HepG2 (cell line): ENCODE measurements at regions not wholly inside any gene's neighbourhood (a gene's known extent, or its start where the extent isn't known, plus 50 kb on each side); places are given as distances from the start of the nearest gene placed in this dataset.
A peak's percentile ranks its signal among the peaks of the same experiment; 100 is the strongest.

Source experiments
- ATAC-seq: fragments of 200-7000 bp; cut with Tn5 transposase; 3 replicates; pipeline ENCODE4 v1.9.1; 2020; ENCODE audit warnings: mild to moderate bottlenecking, moderate library complexity
- BruUV-seq: library from RNA; stranded (reverse); fragments of 400-500 nt; replicated peaks from 2 replicates; lab custom pipeline; 2021; lab: Mats Ljungman, UMichigan
- CTCF ChIA-PET: fragments of 300-600 bp; formaldehyde crosslinking; extraction: SDS; loops from one replicate; lab custom pipeline; 2021; ENCODE audit warnings: low total read pairs, inconsistent platforms, low intra/inter-chr PET ratio; lab: Yijun Ruan, JAX
- POLR2A ChIA-PET: fragments of 350-600 bp; sonication (Branson Sonifier 250); formaldehyde crosslinking; loops from one replicate; lab custom pipeline; 2020; ENCODE audit warnings: antibody characterized with exemption, inconsistent platforms; lab: Yijun Ruan, JAX
- DNase-seq: peaks from one replicate; pipeline ENCODE4 v3.0.0-alpha.2; 2015; ENCODE audit warnings: low spot score
- FAIRE-seq: peaks from 3 replicates; lab custom pipeline; 2011; peaks lifted over from hg19 to GRCh38; lab: Jason Lieb, UNC
- H2AFZ ChIP-seq: one replicate; pipeline ENCODE4 v1.6.1; 2011; ENCODE audit warnings: low read length, inconsistent platforms
- H3K27ac ChIP-seq: fragments of 300-600 bp; 3 replicates; pipeline ENCODE4 v1.8.0; 2011; ENCODE audit warnings: mixed run types, mild to moderate bottlenecking, mixed read lengths, low read length, inconsistent platforms; ENCODE audit not compliant: insufficient read depth; ENCODE audit errors: extremely low read length
- H3K27me3 ChIP-seq, 2 experiments: fragments of 200-600 bp in 1 of 2; 2 replicates in 1 of 2; 3 replicates in 1 of 2; pipeline versions ENCODE4 v1.6.0 to v1.8.0; 2011; ENCODE audit warnings: low read length in 2 of 2, mild to moderate bottlenecking in 2 of 2, moderate library complexity in 2 of 2, inconsistent platforms in 1 of 2; ENCODE audit not compliant: insufficient read depth in 2 of 2, control insufficient read depth in 1 of 2
- H3K36me3 ChIP-seq, 2 experiments: fragments of 200-600 bp in 1 of 2; replicated peaks in 1 of 2; 2 replicates in 1 of 2; 3 replicates in 1 of 2; pipeline versions ENCODE4 v1.5.1 to v1.8.0; 2011; ENCODE audit warnings: low read length in 2 of 2, inconsistent platforms in 1 of 2; ENCODE audit not compliant: insufficient read depth in 2 of 2, control insufficient read depth in 1 of 2
- H3K4me1 ChIP-seq: 2 replicates; pipeline ENCODE4 v1.5.1; 2012; ENCODE audit warnings: low read length, inconsistent platforms; ENCODE audit not compliant: insufficient read depth
- H3K4me2 ChIP-seq: 2 replicates; pipeline ENCODE4 v1.6.0; 2011; ENCODE audit warnings: low read depth, low read length, inconsistent platforms
- H3K4me3 ChIP-seq, 3 experiments: fragments of 200-600 bp in 1 of 3; sonication (generic), shearing (Covaris generic) in 1 of 3; replicated peaks in 1 of 3; 2 replicates each; pipeline ENCODE4 v1.5.1; 2011 to 2016; ENCODE audit warnings: low read length in 3 of 3, inconsistent platforms in 2 of 3, low read depth in 2 of 3, mild to moderate bottlenecking in 2 of 3, control low read depth in 1 of 3, mixed read lengths in 1 of 3; ENCODE audit not compliant: insufficient read depth in 1 of 3
- H3K79me2 ChIP-seq: one replicate; pipeline ENCODE4 v1.6.1; 2011; ENCODE audit warnings: low read length, inconsistent platforms; ENCODE audit not compliant: insufficient read depth
- H3K9ac ChIP-seq: 2 replicates; pipeline ENCODE4 v1.6.0; 2011; ENCODE audit warnings: mild to moderate bottlenecking, low read depth, low read length, inconsistent platforms; ENCODE audit not compliant: insufficient read depth
- H3K9me3 ChIP-seq: 2 replicates; pipeline ENCODE4 v1.5.1; 2012; ENCODE audit warnings: mild to moderate bottlenecking, low read length
- H4K20me1 ChIP-seq: 2 replicates; pipeline ENCODE4 v1.6.0; 2011; ENCODE audit warnings: inconsistent platforms, mild to moderate bottlenecking, low read length, moderate library complexity; ENCODE audit not compliant: insufficient read depth
- ELK4 ChIP-seq: sonication (generic); formaldehyde crosslinking; IDR thresholded peaks from 2 replicates; pipeline ENCODE4 v1.9.0; 2021; ENCODE audit warnings: missing genetic modification reagents, borderline replicate concordance
- FOXA1 ChIP-seq, 2 experiments: fragments of 450-650 bp in 1 of 2; sonication (generic) in 1 of 2; formaldehyde crosslinking in 1 of 2; IDR thresholded peaks; 2 replicates each; pipeline versions ENCODE4 v1.4.0 to v1.6.1; 2016 to 2020; ENCODE audit warnings: missing genetic modification reagents in 1 of 2
- KDM5B ChIP-seq: sonication (generic); formaldehyde crosslinking; IDR thresholded peaks from 2 replicates; pipeline ENCODE4 v1.4.0; 2020; ENCODE audit warnings: missing genetic modification reagents, mild to moderate bottlenecking, borderline replicate concordance
- REST ChIP-seq, 2 experiments: IDR thresholded peaks; 2 replicates each; pipeline ENCODE4 v1.6.1; 2011 to 2012; ENCODE audit warnings: low read length in 2 of 2, borderline replicate concordance in 1 of 2, low read depth in 1 of 2, mild to moderate bottlenecking in 1 of 2, moderate library complexity in 1 of 2
- SIX1 ChIP-seq: sonication (generic); formaldehyde crosslinking; IDR thresholded peaks from 2 replicates; pipeline ENCODE4 v1.4.0; 2020; ENCODE audit warnings: missing genetic modification reagents, borderline replicate concordance
- ZMYM4 ChIP-seq: sonication (generic); formaldehyde crosslinking; IDR thresholded peaks from 2 replicates; pipeline ENCODE4 v1.8.1; 2023; ENCODE audit warnings: mild to moderate bottlenecking, missing genetic modification reagents
- ZNF547 ChIP-seq: sonication (generic); formaldehyde crosslinking; IDR thresholded peaks from 2 replicates; pipeline ENCODE4 v1.5.1; 2020; ENCODE audit warnings: mild to moderate bottlenecking, missing genetic modification reagents
- ZNF556 ChIP-seq: sonication (generic); formaldehyde crosslinking; IDR thresholded peaks from 2 replicates; pipeline ENCODE4 v1.4.0; 2020; ENCODE audit warnings: mild to moderate bottlenecking, missing genetic modification reagents, borderline replicate concordance
- ZNF562 ChIP-seq: sonication (generic); formaldehyde crosslinking; IDR thresholded peaks from 2 replicates; pipeline ENCODE4 v1.8.0; 2022; ENCODE audit warnings: missing genetic modification reagents, borderline replicate concordance
- ZNF691 ChIP-seq: sonication (generic); formaldehyde crosslinking; IDR thresholded peaks from 2 replicates; pipeline ENCODE4 v1.4.0; 2020; ENCODE audit warnings: missing genetic modification reagents, low read depth, mild to moderate bottlenecking, borderline replicate concordance
- ZNF710 ChIP-seq: sonication (generic); formaldehyde crosslinking; IDR thresholded peaks from 2 replicates; pipeline ENCODE4 v1.5.0; 2020; ENCODE audit warnings: mild to moderate bottlenecking, missing genetic modification reagents, borderline replicate concordance
- whole genome bisulfite sequencing: methylation state at CpG from one replicate; pipeline ENCODE4 v1.1.6; 2017; ENCODE audit warnings: low lambda C conversion rate; 5-methylcytosine and 5-hydroxymethylcytosine counted together
- in situ Hi-C: cut with HindIII; loops from 2 replicates; pipeline ENCODE4 v1.10.0; 2017; ENCODE audit warnings: low pct_unique_long_range_greater_than_20kb; ENCODE audit not compliant: extremely low pct_ligation_motif_present
- intact Hi-C: fragments of 100-400 bp; cut with micrococcal nuclease; formaldehyde crosslinking; loops from one replicate; pipeline ENCODE4 v1.10.0; 2022; ENCODE audit not compliant: unreplicated experiment

- H3K4me2 ChIP-seq: peak overlapping the region; percentile 13
- ATAC-seq (peak; percentile 14; the same call in 2 of the 3 replicates), FAIRE-seq (no peak), DNase-seq (no peak)
- 87% methylated on average over 11 of the region's 11 CpGs for WGBS
- POLR2A ChIA-PET: interaction anchor here (1.0 to 2.4 kb wide), 10 partner anchors 12 to 170 kb away, joined by 3 to 20 read pairs (median 5); no protein-coding TSS in a partner anchor
- H4K20me1 ChIP-seq: no peaks in the 10 kb centered on the region
- no peaks in the 10 kb centered on the region for H3K79me2 ChIP-seq
- H3K9ac ChIP-seq: peak overlapping the region; percentile 40
- CTCF ChIA-PET: no interaction called here
- H3K4me3 ChIP-seq: no peak overlapping the region
- H3K27ac ChIP-seq: peak overlapping the region; percentile 77
- H3K9me3 ChIP-seq: 0 out of 2 replicates have a peak, but pooled peaks cover 3% of the 10 kb centered on the region
- H2AFZ ChIP-seq: no peak overlapping the region
- H3K36me3 ChIP-seq: no peaks in the 10 kb centered on the region
- no peaks in the 10 kb centered on the region for H3K27me3 ChIP-seq
- peaks cover 96% of the 10 kb centered on the region for H3K4me1 ChIP-seq
- in situ Hi-C loops (no loop called here), intact Hi-C loops (loop anchor here (1.0 to 2.0 kb wide), 2 partner anchors 16 to 35 kb away; no protein-coding TSS in a partner anchor)
- no TSS peak for BruUV-seq
- TF ChIP-seq REST (IDR thresholded peaks at IDR 0.05; ENCODE audit: borderline replicate concordance in 1 of 2, low read depth in 1 of 2, low read length in 2 of 2) (no peak), ZNF556 (CRISPR knock-in tag) (0 out of 2 replicates have a peak, but pooled peaks have one; percentile 19), KDM5B (peak; percentile 57; the same call in 1 of the 2 replicates), ZMYM4 (0 out of 2 replicates have a peak, but pooled peaks have one; percentile 10), ZNF562 (CRISPR knock-in tag) (no peak), ZNF691 (CRISPR knock-in tag) (0 out of 2 replicates have a peak, but pooled peaks have one; percentile 42), ELK4 (CRISPR knock-in tag) (no peak), ZNF710 (no peak), SIX1 (CRISPR knock-in tag) (no peak), FOXA1 (IDR thresholded peaks at IDR 0.05) (no peak), FOXA1 (CRISPR knock-in tag; IDR thresholded peaks at IDR 0.05) (0 out of 2 replicates have a peak, but pooled peaks have one; percentile 15), ZNF547 (CRISPR knock-in tag) (peak; percentile 55; the same call in 1 of the 2 replicates)
These were observed 105.0 kb upstream of the SH3BP4 start for GRCh38 chr2:234846599-234847363.
